ENCODE measurements at regions not wholly inside any gene's neighbourhood (a gene's known extent, or its start where the extent isn't known, plus 50 kb on each side); places are given as distances from the start of the nearest gene placed in this dataset.

DNA sequence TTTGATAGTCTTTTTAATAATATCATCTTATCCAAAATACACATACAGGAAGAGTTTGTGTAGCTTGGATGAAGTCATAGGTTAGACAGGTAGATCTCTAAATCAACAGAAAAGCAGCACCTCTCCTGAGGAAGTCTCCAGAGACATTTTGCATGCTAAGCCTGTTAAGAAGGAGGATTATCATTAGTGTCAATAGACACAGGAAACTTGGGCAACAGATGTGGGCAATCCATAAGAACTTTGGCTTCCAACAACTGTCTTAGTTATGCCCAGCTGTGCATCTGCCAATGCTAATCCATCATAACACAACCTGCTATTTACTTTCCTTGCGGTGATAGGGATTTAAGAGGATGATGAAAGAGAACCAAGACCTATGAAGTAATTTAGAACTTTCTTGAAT is 1052.6 kb downstream of the RPA4 start:
- no peak for TF ChIP-seq POLR2AphosphoS5 (IDR thresholded peaks at IDR 0.05; ENCODE audit: low read depth, low read length)
- TF ChIP-seq, protein P1, sequence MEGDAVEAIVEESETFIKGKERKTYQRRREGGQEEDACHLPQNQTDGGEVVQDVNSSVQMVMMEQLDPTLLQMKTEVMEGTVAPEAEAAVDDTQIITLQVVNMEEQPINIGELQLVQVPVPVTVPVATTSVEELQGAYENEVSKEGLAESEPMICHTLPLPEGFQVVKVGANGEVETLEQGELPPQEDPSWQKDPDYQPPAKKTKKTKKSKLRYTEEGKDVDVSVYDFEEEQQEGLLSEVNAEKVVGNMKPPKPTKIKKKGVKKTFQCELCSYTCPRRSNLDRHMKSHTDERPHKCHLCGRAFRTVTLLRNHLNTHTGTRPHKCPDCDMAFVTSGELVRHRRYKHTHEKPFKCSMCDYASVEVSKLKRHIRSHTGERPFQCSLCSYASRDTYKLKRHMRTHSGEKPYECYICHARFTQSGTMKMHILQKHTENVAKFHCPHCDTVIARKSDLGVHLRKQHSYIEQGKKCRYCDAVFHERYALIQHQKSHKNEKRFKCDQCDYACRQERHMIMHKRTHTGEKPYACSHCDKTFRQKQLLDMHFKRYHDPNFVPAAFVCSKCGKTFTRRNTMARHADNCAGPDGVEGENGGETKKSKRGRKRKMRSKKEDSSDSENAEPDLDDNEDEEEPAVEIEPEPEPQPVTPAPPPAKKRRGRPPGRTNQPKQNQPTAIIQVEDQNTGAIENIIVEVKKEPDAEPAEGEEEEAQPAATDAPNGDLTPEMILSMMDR (IDR thresholded peaks at IDR 0.05), result no peak
